ENCODE measurements at regions not wholly inside any gene's neighbourhood (a gene's known extent, or its start where the extent isn't known, plus 50 kb on each side); places are given as distances from the start of the nearest gene placed in this dataset.

DNA sequence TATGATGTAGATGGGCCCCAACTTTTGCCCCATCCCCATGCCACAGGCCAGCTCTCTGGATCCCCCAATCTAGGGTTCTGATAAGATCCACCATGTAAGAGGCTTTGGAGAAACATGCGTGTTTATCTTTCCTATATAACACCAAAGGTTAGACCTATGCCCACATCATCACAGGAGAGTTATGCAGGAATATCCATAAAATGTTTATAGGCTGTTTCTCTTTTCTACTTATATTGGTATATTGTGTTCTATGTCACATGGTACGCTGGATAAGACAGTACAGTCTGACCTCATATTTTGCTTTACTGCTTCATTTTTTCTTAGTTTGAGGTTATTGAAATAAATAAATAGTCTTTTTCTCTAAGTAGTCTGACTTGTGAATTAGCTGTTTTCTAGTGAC, 1013.9 kb upstream of the GYPC start:
- H3K36me3 Mint-ChIP-seq, result peaks cover 15% of the 10 kb centered on the region
- H3K9me3 Mint-ChIP-seq, result peaks cover 43% of the 10 kb centered on the region
- no peak overlapping the region for H3K27ac Mint-ChIP-seq
- H3K4me1 Mint-ChIP-seq, result no peaks in the 10 kb centered on the region
- POLR2A ChIA-PET, result no interaction called here
- no peaks in the 10 kb centered on the region; the same call in 1 of the 2 replicates for H3K27me3 Mint-ChIP-seq (ENCODE audit: low read depth)
- no peak overlapping the region for H3K4me3 Mint-ChIP-seq
- no peak for ATAC-seq
- DNase-seq (ENCODE audit: low spot score), result no peak
- CTCF ChIA-PET, result no interaction called here
- TF ChIP-seq CREM (CRISPR knock-in tag; IDR thresholded peaks at IDR 0.05), result no peak

DNA sequence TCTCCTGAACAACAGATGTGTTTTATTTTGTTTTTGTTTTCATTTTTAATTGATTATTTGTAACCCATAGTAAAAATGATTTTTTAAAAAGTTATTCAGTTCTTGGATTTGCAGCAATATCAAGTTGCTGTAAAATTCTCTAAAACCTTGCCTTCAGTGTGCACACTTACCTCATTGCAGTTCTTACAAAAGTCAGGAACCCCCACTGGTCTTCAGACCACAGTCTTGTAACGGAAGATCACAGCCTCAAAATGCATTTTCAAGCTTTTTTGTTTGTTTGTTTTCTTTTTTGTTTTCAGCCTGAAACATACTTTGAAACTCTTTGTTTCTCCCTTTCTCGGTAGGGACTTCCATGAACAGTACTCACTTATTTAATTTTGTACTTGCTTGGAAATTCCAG, 1012.8 kb upstream of the GYPC start:
- Mint-ChIP-seq H3K4me1 (no peaks in the 10 kb centered on the region), H3K36me3 (peaks cover 14% of the 10 kb centered on the region), H3K9me3 (peaks cover 45% of the 10 kb centered on the region), H3K27me3 (ENCODE audit: low read depth) (no peaks in the 10 kb centered on the region; the same call in 1 of the 2 replicates), H3K4me3 (no peak overlapping the region), H3K27ac (no peak overlapping the region)
- TF ChIP-seq NR3C1 (CRISPR knock-in tag; conservative IDR thresholded peaks at IDR 0.05; ENCODE audit: low read depth) (no peak), FOXJ3 (CRISPR knock-in tag; IDR thresholded peaks at IDR 0.05; ENCODE audit: borderline replicate concordance) (no peak), JUN (CRISPR knock-in tag; IDR thresholded peaks at IDR 0.05) (no peak), NFATC4 (CRISPR knock-in tag; IDR thresholded peaks at IDR 0.05) (no peak), ZNF423 (CRISPR knock-in tag; IDR thresholded peaks at IDR 0.05) (no peak), GTF2I (CRISPR knock-in tag; conservative IDR thresholded peaks at IDR 0.05) (no peak)
- TF ChIP-seq, protein P1, sequence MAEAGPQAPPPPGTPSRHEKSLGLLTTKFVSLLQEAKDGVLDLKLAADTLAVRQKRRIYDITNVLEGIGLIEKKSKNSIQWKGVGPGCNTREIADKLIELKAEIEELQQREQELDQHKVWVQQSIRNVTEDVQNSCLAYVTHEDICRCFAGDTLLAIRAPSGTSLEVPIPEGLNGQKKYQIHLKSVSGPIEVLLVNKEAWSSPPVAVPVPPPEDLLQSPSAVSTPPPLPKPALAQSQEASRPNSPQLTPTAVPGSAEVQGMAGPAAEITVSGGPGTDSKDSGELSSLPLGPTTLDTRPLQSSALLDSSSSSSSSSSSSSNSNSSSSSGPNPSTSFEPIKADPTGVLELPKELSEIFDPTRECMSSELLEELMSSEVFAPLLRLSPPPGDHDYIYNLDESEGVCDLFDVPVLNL (CRISPR knock-in tag; IDR thresholded peaks at IDR 0.05; ENCODE audit: borderline replicate concordance, low read depth), result no peak
- TF ChIP-seq, protein P2, sequence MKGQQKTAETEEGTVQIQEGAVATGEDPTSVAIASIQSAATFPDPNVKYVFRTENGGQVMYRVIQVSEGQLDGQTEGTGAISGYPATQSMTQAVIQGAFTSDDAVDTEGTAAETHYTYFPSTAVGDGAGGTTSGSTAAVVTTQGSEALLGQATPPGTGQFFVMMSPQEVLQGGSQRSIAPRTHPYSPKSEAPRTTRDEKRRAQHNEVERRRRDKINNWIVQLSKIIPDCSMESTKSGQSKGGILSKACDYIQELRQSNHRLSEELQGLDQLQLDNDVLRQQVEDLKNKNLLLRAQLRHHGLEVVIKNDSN (CRISPR knock-in tag; IDR thresholded peaks at IDR 0.05), result no peak
- TF ChIP-seq, protein P3, sequence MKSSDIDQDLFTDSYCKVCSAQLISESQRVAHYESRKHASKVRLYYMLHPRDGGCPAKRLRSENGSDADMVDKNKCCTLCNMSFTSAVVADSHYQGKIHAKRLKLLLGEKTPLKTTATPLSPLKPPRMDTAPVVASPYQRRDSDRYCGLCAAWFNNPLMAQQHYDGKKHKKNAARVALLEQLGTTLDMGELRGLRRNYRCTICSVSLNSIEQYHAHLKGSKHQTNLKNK (CRISPR knock-in tag; IDR thresholded peaks at IDR 0.05), result no peak
- TF ChIP-seq, protein P4, sequence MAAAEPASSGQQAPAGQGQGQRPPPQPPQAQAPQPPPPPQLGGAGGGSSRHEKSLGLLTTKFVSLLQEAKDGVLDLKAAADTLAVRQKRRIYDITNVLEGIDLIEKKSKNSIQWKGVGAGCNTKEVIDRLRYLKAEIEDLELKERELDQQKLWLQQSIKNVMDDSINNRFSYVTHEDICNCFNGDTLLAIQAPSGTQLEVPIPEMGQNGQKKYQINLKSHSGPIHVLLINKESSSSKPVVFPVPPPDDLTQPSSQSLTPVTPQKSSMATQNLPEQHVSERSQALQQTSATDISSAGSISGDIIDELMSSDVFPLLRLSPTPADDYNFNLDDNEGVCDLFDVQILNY (CRISPR knock-in tag; IDR thresholded peaks at IDR 0.05), result no peak
- TF ChIP-seq, protein P5, sequence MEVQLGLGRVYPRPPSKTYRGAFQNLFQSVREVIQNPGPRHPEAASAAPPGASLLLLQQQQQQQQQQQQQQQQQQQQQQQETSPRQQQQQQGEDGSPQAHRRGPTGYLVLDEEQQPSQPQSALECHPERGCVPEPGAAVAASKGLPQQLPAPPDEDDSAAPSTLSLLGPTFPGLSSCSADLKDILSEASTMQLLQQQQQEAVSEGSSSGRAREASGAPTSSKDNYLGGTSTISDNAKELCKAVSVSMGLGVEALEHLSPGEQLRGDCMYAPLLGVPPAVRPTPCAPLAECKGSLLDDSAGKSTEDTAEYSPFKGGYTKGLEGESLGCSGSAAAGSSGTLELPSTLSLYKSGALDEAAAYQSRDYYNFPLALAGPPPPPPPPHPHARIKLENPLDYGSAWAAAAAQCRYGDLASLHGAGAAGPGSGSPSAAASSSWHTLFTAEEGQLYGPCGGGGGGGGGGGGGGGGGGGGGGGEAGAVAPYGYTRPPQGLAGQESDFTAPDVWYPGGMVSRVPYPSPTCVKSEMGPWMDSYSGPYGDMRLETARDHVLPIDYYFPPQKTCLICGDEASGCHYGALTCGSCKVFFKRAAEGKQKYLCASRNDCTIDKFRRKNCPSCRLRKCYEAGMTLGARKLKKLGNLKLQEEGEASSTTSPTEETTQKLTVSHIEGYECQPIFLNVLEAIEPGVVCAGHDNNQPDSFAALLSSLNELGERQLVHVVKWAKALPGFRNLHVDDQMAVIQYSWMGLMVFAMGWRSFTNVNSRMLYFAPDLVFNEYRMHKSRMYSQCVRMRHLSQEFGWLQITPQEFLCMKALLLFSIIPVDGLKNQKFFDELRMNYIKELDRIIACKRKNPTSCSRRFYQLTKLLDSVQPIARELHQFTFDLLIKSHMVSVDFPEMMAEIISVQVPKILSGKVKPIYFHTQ (CRISPR knock-in tag; IDR thresholded peaks at IDR 0.05), result no peak
- TF ChIP-seq, protein P6, sequence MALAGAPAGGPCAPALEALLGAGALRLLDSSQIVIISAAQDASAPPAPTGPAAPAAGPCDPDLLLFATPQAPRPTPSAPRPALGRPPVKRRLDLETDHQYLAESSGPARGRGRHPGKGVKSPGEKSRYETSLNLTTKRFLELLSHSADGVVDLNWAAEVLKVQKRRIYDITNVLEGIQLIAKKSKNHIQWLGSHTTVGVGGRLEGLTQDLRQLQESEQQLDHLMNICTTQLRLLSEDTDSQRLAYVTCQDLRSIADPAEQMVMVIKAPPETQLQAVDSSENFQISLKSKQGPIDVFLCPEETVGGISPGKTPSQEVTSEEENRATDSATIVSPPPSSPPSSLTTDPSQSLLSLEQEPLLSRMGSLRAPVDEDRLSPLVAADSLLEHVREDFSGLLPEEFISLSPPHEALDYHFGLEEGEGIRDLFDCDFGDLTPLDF (CRISPR knock-in tag; IDR thresholded peaks at IDR 0.05), result no peak
- TF ChIP-seq, protein P7, sequence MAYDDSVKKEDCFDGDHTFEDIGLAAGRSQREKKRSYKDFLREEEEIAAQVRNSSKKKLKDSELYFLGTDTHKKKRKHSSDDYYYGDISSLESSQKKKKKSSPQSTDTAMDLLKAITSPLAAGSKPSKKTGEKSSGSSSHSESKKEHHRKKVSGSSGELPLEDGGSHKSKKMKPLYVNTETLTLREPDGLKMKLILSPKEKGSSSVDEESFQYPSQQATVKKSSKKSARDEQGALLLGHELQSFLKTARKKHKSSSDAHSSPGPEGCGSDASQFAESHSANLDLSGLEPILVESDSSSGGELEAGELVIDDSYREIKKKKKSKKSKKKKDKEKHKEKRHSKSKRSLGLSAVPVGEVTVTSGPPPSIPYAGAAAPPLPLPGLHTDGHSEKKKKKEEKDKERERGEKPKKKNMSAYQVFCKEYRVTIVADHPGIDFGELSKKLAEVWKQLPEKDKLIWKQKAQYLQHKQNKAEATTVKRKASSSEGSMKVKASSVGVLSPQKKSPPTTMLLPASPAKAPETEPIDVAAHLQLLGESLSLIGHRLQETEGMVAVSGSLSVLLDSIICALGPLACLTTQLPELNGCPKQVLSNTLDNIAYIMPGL (CRISPR knock-in tag; IDR thresholded peaks at IDR 0.05), result no peak
- TF ChIP-seq, protein P8, sequence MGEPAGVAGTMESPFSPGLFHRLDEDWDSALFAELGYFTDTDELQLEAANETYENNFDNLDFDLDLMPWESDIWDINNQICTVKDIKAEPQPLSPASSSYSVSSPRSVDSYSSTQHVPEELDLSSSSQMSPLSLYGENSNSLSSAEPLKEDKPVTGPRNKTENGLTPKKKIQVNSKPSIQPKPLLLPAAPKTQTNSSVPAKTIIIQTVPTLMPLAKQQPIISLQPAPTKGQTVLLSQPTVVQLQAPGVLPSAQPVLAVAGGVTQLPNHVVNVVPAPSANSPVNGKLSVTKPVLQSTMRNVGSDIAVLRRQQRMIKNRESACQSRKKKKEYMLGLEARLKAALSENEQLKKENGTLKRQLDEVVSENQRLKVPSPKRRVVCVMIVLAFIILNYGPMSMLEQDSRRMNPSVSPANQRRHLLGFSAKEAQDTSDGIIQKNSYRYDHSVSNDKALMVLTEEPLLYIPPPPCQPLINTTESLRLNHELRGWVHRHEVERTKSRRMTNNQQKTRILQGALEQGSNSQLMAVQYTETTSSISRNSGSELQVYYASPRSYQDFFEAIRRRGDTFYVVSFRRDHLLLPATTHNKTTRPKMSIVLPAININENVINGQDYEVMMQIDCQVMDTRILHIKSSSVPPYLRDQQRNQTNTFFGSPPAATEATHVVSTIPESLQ (CRISPR knock-in tag; IDR thresholded peaks at IDR 0.05), result no peak
- TF ChIP-seq, protein P9, sequence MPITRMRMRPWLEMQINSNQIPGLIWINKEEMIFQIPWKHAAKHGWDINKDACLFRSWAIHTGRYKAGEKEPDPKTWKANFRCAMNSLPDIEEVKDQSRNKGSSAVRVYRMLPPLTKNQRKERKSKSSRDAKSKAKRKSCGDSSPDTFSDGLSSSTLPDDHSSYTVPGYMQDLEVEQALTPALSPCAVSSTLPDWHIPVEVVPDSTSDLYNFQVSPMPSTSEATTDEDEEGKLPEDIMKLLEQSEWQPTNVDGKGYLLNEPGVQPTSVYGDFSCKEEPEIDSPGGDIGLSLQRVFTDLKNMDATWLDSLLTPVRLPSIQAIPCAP (CRISPR knock-in tag; IDR thresholded peaks at IDR 0.05), result no peak
- TF ChIP-seq, protein P10, sequence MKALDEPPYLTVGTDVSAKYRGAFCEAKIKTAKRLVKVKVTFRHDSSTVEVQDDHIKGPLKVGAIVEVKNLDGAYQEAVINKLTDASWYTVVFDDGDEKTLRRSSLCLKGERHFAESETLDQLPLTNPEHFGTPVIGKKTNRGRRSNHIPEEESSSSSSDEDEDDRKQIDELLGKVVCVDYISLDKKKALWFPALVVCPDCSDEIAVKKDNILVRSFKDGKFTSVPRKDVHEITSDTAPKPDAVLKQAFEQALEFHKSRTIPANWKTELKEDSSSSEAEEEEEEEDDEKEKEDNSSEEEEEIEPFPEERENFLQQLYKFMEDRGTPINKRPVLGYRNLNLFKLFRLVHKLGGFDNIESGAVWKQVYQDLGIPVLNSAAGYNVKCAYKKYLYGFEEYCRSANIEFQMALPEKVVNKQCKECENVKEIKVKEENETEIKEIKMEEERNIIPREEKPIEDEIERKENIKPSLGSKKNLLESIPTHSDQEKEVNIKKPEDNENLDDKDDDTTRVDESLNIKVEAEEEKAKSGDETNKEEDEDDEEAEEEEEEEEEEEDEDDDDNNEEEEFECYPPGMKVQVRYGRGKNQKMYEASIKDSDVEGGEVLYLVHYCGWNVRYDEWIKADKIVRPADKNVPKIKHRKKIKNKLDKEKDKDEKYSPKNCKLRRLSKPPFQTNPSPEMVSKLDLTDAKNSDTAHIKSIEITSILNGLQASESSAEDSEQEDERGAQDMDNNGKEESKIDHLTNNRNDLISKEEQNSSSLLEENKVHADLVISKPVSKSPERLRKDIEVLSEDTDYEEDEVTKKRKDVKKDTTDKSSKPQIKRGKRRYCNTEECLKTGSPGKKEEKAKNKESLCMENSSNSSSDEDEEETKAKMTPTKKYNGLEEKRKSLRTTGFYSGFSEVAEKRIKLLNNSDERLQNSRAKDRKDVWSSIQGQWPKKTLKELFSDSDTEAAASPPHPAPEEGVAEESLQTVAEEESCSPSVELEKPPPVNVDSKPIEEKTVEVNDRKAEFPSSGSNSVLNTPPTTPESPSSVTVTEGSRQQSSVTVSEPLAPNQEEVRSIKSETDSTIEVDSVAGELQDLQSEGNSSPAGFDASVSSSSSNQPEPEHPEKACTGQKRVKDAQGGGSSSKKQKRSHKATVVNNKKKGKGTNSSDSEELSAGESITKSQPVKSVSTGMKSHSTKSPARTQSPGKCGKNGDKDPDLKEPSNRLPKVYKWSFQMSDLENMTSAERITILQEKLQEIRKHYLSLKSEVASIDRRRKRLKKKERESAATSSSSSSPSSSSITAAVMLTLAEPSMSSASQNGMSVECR (CRISPR knock-in tag; IDR thresholded peaks at IDR 0.05; ENCODE audit: borderline replicate concordance), result no peak
- ATAC-seq (no peak), DNase-seq (ENCODE audit: low spot score) (no peak)
- CTCF ChIA-PET, result no interaction called here
- POLR2A ChIA-PET, result no interaction called here

All from WTC11 (cell line).